ENCODE measurements at regions not wholly inside any gene's neighbourhood (a gene's known extent, or its start where the extent isn't known, plus 50 kb on each side); places are given as distances from the start of the nearest gene placed in this dataset.
"Not testable (repeated sequence)": the region's sequence is repeated elsewhere in the genome, so short reads cannot be mapped to it uniquely, and the experiment has no call there.

GRCh38 chr9:2354856-2355696 lies 266.5 kb upstream of the VLDLR start:
- no peak for DNase-seq

DNA sequence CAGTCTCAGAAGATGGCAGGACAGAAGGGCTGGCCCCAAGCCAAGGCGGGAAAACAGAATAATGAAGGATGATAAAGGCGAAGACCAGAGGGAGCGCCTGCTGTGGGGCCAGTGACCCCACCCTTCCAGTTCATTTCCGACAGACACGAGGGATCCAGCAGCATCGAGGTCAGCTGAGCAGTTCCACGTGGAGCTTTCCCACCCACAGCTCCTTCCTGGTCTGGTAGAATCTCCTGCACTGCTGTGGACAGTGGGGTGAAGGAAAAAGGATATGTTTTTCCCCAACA lies 265.9 kb upstream of the VLDLR start:
- no peak for DNase-seq

DNA sequence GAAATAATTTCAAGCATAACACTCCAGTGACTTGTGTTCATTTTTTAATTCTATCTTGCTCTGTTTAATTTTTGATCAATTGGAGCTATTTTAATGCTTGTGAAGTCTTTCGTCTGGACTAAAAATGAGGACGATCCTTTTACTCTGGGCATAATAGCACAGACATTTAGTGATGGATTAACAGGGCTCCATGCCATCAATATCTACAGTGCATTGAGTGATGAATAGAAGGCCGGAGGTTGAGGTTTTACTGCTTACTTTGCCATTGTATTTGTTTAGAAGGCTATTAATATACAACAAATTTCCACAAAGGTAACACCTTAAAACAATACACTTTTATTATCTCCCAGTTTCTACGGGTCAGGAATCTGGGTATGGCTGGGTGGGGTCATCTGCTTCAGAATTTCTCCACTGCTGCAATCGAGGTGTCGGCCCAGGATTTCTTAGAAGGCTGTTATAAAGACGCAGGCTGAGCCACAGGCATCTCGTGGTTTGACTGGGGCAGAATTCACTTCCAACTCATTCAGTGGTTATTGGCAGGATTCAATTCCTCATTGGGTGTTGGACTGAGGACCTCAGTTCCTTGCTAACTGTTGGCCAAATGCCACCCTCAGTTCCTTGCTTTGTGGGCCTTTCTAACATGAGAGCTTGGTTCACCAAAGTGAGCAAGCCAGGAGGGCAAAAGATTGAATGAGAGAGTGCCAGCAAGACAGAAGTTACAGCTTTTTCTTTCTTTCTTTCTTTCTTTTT lies 265.4 kb upstream of the VLDLR start:
- no peak for DNase-seq

DNA sequence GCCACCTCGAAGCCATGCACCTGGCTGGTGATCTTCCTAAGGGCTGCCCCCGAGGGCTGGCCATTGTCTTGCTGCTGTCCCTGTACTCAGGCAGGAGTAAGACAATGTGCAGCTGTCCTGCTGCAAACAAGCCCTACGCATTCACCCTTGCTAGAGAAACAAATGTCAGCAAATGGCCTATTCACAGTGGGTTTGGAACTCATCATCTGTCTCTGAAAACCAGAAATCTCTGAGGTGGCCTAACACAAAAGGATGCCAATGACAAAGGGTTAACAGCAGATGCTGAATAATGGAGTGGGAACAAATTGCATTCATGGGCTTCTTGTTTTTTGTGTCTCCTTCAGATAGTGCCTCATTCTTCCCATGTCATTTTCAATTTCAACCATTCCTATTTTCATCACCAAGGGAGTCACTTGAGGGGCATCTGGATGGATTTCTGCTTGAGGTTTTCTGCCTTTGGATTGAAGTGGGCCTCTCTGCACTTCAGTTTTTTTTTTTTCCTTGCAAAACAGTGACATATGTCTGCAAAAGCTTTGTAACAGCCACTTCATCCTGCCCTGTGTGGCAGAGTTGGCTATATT lies 261.6 kb upstream of the VLDLR start:
- DNase-seq = no peak

- no peak for DNase-seq
Measured at GRCh38 chr9:2362150-2362549, 259.4 kb upstream of the VLDLR start.

GRCh38 chr9:2363138-2363745 lies 258.3 kb upstream of the VLDLR start:
- no peak for DNase-seq

- DNase-seq = no peak
Measured at GRCh38 chr9:2363781-2364180, 257.8 kb upstream of the VLDLR start.

GRCh38 chr9:2367970-2368369 lies 253.6 kb upstream of the VLDLR start:
- no peak for DNase-seq

GRCh38 chr9:2373648-2374047 lies 247.9 kb upstream of the VLDLR start:
- DNase-seq = no peak

DNA sequence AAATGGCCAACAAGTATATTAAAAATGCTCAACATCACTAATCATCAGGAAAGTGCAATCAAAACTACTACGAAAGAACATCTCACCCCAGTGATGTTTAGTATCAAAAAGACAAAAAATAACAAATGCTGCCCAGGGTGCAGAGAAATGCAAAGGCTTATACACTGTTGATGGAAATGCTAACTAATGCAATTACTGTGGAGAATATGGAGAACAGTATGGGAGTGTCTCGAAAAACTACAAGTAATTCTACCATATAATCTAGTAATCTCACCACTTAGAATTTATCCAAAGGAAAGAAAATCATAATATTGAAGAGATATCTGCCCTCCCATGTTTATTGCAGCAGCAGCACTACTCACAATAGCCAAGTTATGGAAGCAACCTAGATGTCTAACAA lies 246.5 kb upstream of the VLDLR start:
- no peak for DNase-seq

GRCh38 chr9:2377117-2377516 lies 244.5 kb upstream of the VLDLR start:
- no peak for DNase-seq

- DNase-seq = no peak
Measured at GRCh38 chr9:2377834-2378233, 243.8 kb upstream of the VLDLR start.

GRCh38 chr9:2378266-2378665 lies 243.3 kb upstream of the VLDLR start:
- no peak for DNase-seq

DNA sequence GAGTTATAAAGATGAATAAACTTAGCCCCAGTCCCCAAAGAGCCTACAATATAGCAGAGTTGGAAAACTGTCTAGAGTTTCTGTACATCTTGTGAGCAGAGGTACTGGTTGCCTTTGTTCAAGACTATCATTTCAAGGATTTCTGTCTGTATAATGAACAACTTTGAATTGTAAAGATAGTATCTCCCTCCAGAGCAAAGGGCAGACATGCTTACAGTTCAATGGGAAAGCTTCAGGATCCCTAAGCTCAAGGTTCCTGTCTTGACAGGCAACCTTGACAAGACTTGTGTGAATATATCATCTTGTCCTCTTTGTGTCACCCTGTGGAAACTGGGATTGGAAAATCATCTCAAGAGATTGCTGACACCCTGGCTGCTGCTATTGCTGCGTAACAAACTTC lies 242.8 kb upstream of the VLDLR start:
- no peak for DNase-seq

DNA sequence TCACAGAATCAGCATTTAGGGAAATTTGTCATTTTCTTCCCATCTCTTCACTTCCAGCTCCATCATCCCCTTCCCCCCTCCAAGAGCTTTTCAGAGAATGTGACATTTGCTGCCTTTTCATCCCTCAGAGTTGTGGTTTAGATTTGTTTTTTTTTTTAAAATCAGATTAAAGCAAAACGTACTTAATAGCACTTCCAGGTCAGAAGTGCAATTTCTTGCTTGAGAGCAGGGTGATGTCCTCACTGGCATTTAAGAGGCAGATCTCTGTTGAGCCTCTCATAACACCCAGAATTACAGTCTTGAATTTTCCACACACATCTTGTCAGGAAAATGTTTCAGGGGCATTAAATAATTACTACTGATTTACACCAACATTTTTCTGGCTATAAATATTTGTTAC lies 236.8 kb upstream of the VLDLR start:
- DNase-seq = no peak

DNA sequence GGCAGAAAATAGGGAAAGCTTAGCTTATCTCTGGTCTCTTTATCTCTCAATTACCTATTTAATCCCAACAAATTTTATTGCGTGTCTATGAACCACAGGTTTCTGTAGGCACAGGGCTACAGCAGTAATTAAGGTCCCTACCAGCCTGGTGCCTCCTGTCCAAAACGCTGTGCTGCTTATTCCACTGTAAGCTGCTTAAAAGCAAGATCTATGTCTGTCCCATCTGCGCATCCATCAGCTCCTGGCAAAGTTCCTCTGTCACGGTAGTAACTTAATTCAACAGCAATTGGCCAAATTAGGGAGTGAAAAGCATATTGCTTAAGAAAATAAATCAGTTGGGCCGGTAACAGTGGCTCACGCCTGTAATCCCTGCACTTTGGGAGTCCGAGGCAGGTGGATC lies 235.8 kb upstream of the VLDLR start:
- no peak for DNase-seq

DNA sequence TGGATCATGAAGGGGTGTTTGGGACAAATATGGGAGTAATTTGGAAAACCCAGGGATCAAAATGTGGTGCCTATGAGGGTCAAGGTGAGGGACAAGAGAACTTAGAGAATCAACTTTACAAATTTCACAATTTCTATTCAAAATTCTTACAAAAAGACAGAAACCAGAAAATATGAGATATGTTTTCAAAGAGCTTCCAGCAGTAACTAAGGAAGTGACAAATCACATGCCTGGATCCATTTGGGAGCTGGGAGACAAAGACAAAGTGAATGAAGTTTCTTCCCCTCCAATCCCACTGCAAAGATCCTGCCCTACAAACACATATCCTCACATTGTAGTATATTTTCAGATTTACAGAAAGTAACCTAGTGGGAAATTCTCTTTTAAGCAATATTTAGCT lies 235.0 kb upstream of the VLDLR start:
- DNase-seq = no peak

GRCh38 chr9:2387166-2387565 lies 234.4 kb upstream of the VLDLR start:
- no peak for DNase-seq

DNA sequence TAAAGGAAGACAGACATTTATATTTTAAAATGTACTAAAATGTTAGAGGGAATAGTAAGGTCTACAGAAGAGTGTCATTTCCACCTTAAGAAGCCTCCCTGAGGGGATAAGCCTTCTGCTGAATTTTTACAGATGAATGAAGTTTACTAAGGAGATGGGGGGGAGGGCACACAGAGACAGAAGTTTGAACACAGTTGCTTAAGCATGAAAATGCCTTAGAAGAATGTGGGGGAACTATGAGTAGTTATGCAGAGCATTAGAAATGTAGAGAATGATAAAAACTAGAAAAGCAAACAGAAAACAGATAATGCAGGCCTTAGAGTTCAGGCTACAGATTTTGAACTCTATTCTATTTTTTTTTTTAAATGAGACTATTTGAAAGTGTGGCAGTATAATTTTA lies 232.2 kb upstream of the VLDLR start:
- no peak for DNase-seq

DNA sequence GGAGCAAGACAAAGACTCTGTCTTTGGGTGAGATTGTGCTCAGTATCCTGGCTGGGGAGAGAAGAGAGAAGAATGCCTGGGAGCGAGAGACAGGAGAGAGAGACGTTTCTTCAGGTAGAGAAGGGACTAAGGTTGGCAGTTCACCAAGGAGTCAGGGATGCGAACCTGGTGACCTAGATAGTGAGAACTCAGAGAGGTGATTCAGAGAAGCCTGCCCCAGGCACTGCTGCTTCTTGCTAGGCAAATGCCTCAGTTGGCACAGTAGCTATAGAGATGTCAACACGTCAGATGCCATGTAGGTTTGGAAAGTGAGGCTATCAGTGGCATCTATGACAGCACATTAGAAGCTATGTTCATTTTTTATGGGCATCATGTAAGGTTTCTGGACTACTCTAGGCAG lies 231.6 kb upstream of the VLDLR start:
- no peak for DNase-seq

DNA sequence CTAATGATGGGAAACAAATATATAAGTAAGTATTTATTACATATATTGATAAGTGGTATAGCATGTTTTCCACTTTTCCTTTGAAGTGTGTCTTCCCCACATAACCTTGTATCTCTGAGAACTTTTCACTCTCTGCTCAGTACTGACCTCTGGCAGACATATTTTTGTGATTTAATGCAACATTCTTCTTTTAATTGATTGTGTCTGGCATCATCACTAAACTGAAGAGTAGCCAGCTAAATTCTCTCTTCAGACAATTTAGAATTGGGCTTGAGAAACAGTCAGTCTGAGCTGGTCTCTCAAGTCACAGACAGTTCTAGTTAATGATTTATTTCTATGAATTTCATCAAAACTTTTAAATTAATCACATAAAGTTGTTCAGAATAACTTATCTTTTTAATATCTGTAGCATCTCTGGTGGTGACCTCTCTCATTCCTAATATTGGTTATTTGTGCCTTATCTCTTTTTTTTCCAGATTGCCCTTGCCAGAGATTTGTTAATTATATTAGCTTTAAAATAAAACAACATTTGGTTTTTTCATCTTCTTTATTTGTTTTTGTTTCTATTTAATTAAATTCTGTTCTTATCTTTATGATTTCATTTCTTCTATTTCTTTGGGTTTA lies 230.0 kb upstream of the VLDLR start:
- not testable (repeated sequence) for DNase-seq

GRCh38 chr9:2394087-2394741 lies 227.4 kb upstream of the VLDLR start:
- not testable (repeated sequence) for DNase-seq
